Activated T-cell treated with anti-CD3 and anti-CD28 coated beads, Interleukin-2, amount 50 U/mL, for 24 hours (primary cell): ENCODE measurements at regions not wholly inside any gene's neighbourhood (a gene's known extent, or its start where the extent isn't known, plus 50 kb on each side); places are given as distances from the start of the nearest gene placed in this dataset.
A peak's percentile ranks its signal among the peaks of the same experiment; 100 is the strongest.
"Not testable (repeated sequence)": the region's sequence is repeated elsewhere in the genome, so short reads cannot be mapped to it uniquely, and the experiment has no call there.

Experiments
- DNase-seq: peaks from one replicate; pipeline ENCODE4 v3.0.0-alpha.2; 2020
- H3K27ac Mint-ChIP-seq: 2 replicates; pipeline ENCODE4 v1.8.0; 2020; ENCODE audit warnings: mild to moderate bottlenecking, mixed read lengths
- H3K27me3 Mint-ChIP-seq: 2 replicates; pipeline ENCODE4 v1.8.0; 2020; ENCODE audit warnings: mixed read lengths
- H3K36me3 Mint-ChIP-seq: 2 replicates; pipeline ENCODE4 v1.8.0; 2020; ENCODE audit warnings: low read depth, mixed read lengths
- H3K4me1 Mint-ChIP-seq: 2 replicates; pipeline ENCODE4 v1.8.0; 2020; ENCODE audit warnings: low read depth, mixed read lengths
- H3K4me3 Mint-ChIP-seq: 2 replicates; pipeline ENCODE4 v1.8.0; 2020; ENCODE audit warnings: mild to moderate bottlenecking, moderate library complexity, mixed read lengths
- H3K9me3 Mint-ChIP-seq: 2 replicates; pipeline ENCODE4 v1.8.0; 2020; ENCODE audit warnings: mixed read lengths

- H3K4me3 Mint-ChIP-seq, result no peak overlapping the region
- no peaks in the 10 kb centered on the region for H3K4me1 Mint-ChIP-seq
- H3K36me3 Mint-ChIP-seq, result no peaks in the 10 kb centered on the region
- H3K9me3 Mint-ChIP-seq, result no peaks in the 10 kb centered on the region
- no peak overlapping the region for H3K27ac Mint-ChIP-seq
- no peak for DNase-seq
- H3K27me3 Mint-ChIP-seq, result peaks cover 4% of the 10 kb centered on the region
Measured at GRCh38 chr21:23936224-23936623, 1671.1 kb downstream of the MRPL39 start.

GRCh38 chr21:23930565-23930964 is 1676.7 kb downstream of the MRPL39 start:
- DNase-seq, result no peak
- H3K9me3 Mint-ChIP-seq, result no peaks in the 10 kb centered on the region
- no peaks in the 10 kb centered on the region for H3K36me3 Mint-ChIP-seq
- H3K27ac Mint-ChIP-seq, result no peak overlapping the region
- no peaks in the 10 kb centered on the region for H3K27me3 Mint-ChIP-seq
- no peaks in the 10 kb centered on the region for H3K4me1 Mint-ChIP-seq
- H3K4me3 Mint-ChIP-seq, result no peak overlapping the region

- peaks cover 10% of the 10 kb centered on the region for H3K4me1 Mint-ChIP-seq
- not testable (repeated sequence) for H3K27me3 Mint-ChIP-seq, H3K36me3 Mint-ChIP-seq, DNase-seq, H3K9me3 Mint-ChIP-seq, H3K4me3 Mint-ChIP-seq, H3K27ac Mint-ChIP-seq
Measured at GRCh38 chr21:23926430-23926829, 1680.9 kb downstream of the MRPL39 start.

GRCh38 chr21:23921670-23922418 is 1685.4 kb downstream of the MRPL39 start:
- peaks cover 13% of the 10 kb centered on the region for H3K4me1 Mint-ChIP-seq
- H3K27ac Mint-ChIP-seq, result no peak overlapping the region
- no peaks in the 10 kb centered on the region for H3K27me3 Mint-ChIP-seq
- DNase-seq, result no peak
- no peaks in the 10 kb centered on the region for H3K36me3 Mint-ChIP-seq
- H3K9me3 Mint-ChIP-seq, result no peaks in the 10 kb centered on the region
- no peak overlapping the region for H3K4me3 Mint-ChIP-seq

- no peak overlapping the region for H3K27ac Mint-ChIP-seq
- no peaks in the 10 kb centered on the region for H3K36me3 Mint-ChIP-seq
Measured at GRCh38 chr21:23900727-23901126, 1706.6 kb downstream of the MRPL39 start.

GRCh38 chr21:23899561-23899960 is 1707.7 kb downstream of the MRPL39 start:
- Mint-ChIP-seq H3K27me3 (no peaks in the 10 kb centered on the region), H3K9me3 (peaks cover 3% of the 10 kb centered on the region), H3K4me3 (no peak overlapping the region), H3K27ac (no peak overlapping the region), H3K4me1 (no peaks in the 10 kb centered on the region), H3K36me3 (no peaks in the 10 kb centered on the region)
- no peak for DNase-seq

More at GRCh38 chr21:23900727-23901126, 1706.6 kb downstream of the MRPL39 start:
- Mint-ChIP-seq H3K27me3 (no peaks in the 10 kb centered on the region), H3K4me1 (no peaks in the 10 kb centered on the region), H3K9me3 (peaks cover 3% of the 10 kb centered on the region), H3K4me3 (no peak overlapping the region)
- DNase-seq, result no peak

- H3K4me3 Mint-ChIP-seq, result no peak overlapping the region
- no peaks in the 10 kb centered on the region for H3K36me3 Mint-ChIP-seq
- no peak for DNase-seq
- no peaks in the 10 kb centered on the region for H3K9me3 Mint-ChIP-seq
- no peaks in the 10 kb centered on the region for H3K27me3 Mint-ChIP-seq
- peaks cover 11% of the 10 kb centered on the region for H3K4me1 Mint-ChIP-seq
- H3K27ac Mint-ChIP-seq, result no peak overlapping the region
Measured at GRCh38 chr21:23890652-23891051, 1716.6 kb downstream of the MRPL39 start.

- H3K27ac Mint-ChIP-seq, result peak overlapping the region; percentile 57
- no peaks in the 10 kb centered on the region for H3K36me3 Mint-ChIP-seq
- peak; percentile 41 for DNase-seq
- no peaks in the 10 kb centered on the region for H3K9me3 Mint-ChIP-seq
- H3K4me1 Mint-ChIP-seq, result peaks cover 11% of the 10 kb centered on the region
- H3K27me3 Mint-ChIP-seq, result no peaks in the 10 kb centered on the region
- peak overlapping the region; percentile 64 for H3K4me3 Mint-ChIP-seq
Measured at GRCh38 chr21:23887725-23888306, 1719.5 kb downstream of the MRPL39 start.

GRCh38 chr21:23886828-23887724 is 1720.2 kb downstream of the MRPL39 start:
- H3K36me3 Mint-ChIP-seq, result no peaks in the 10 kb centered on the region
- no peak for DNase-seq
- peaks cover 11% of the 10 kb centered on the region for H3K4me1 Mint-ChIP-seq
- H3K9me3 Mint-ChIP-seq, result no peaks in the 10 kb centered on the region
- H3K27ac Mint-ChIP-seq, result peak overlapping the region; percentile 57
- H3K4me3 Mint-ChIP-seq, result peak overlapping the region; percentile 64
- H3K27me3 Mint-ChIP-seq, result no peaks in the 10 kb centered on the region

GRCh38 chr21:23881783-23882182 is 1725.5 kb downstream of the MRPL39 start:
- H3K36me3 Mint-ChIP-seq, result no peaks in the 10 kb centered on the region
- H3K27ac Mint-ChIP-seq, result no peak overlapping the region
- H3K4me3 Mint-ChIP-seq, result no peak overlapping the region
- H3K9me3 Mint-ChIP-seq, result no peaks in the 10 kb centered on the region
- no peaks in the 10 kb centered on the region for H3K27me3 Mint-ChIP-seq
- H3K4me1 Mint-ChIP-seq, result no peaks in the 10 kb centered on the region
- no peak for DNase-seq

- DNase-seq, result no peak
- Mint-ChIP-seq H3K27ac (no peak overlapping the region), H3K27me3 (no peaks in the 10 kb centered on the region)
Measured at GRCh38 chr21:23876925-23877558, 1730.2 kb downstream of the MRPL39 start.

GRCh38 chr21:23874271-23874670 is 1733.0 kb downstream of the MRPL39 start:
- no peak for DNase-seq
- Mint-ChIP-seq H3K27ac (no peak overlapping the region), H3K9me3 (no peaks in the 10 kb centered on the region), H3K27me3 (no peaks in the 10 kb centered on the region), H3K4me3 (no peak overlapping the region), H3K4me1 (no peaks in the 10 kb centered on the region), H3K36me3 (no peaks in the 10 kb centered on the region)

More at GRCh38 chr21:23876925-23877558, 1730.2 kb downstream of the MRPL39 start:
- Mint-ChIP-seq H3K4me1 (no peaks in the 10 kb centered on the region), H3K4me3 (no peak overlapping the region), H3K9me3 (no peaks in the 10 kb centered on the region), H3K36me3 (no peaks in the 10 kb centered on the region)

GRCh38 chr21:23861911-23862504 is 1745.3 kb downstream of the MRPL39 start:
- Mint-ChIP-seq H3K27me3 (no peaks in the 10 kb centered on the region), H3K27ac (peak overlapping the region; percentile 44), H3K36me3 (no peaks in the 10 kb centered on the region), H3K4me3 (no peak overlapping the region), H3K4me1 (peaks cover 22% of the 10 kb centered on the region), H3K9me3 (no peaks in the 10 kb centered on the region)
- DNase-seq, result no peak

GRCh38 chr21:23858878-23859277 is 1748.4 kb downstream of the MRPL39 start:
- Mint-ChIP-seq H3K4me1 (peaks cover 22% of the 10 kb centered on the region), H3K27me3 (no peaks in the 10 kb centered on the region), H3K36me3 (no peaks in the 10 kb centered on the region), H3K9me3 (no peaks in the 10 kb centered on the region), H3K27ac (no peak overlapping the region), H3K4me3 (no peak overlapping the region)
- DNase-seq, result no peak
